22Rv1 (cell line): ENCODE measurements at regions not wholly inside any gene's neighbourhood (a gene's known extent, or its start where the extent isn't known, plus 50 kb on each side); places are given as distances from the start of the nearest gene placed in this dataset.
"Not testable (repeated sequence)": the region's sequence is repeated elsewhere in the genome, so short reads cannot be mapped to it uniquely, and the experiment has no call there.

Experiments
- H3K27ac ChIP-seq: fragments of 450-650 bp; 2 replicates; pipeline ENCODE4 v1.5.1; 2017
- ZFX ChIP-seq: fragments of 450-650 bp; IDR thresholded peaks from 2 replicates; pipeline ENCODE4 v1.6.1; 2017; ENCODE audit warnings: antibody characterized with exemption, borderline replicate concordance
- TF ChIP-seq, protein P1 (sequence below): fragments of 450-650 bp; IDR thresholded peaks from 2 replicates; pipeline ENCODE4 v1.5.1; 2017; ENCODE audit warnings: mild to moderate bottlenecking

- TF ChIP-seq, protein P1, sequence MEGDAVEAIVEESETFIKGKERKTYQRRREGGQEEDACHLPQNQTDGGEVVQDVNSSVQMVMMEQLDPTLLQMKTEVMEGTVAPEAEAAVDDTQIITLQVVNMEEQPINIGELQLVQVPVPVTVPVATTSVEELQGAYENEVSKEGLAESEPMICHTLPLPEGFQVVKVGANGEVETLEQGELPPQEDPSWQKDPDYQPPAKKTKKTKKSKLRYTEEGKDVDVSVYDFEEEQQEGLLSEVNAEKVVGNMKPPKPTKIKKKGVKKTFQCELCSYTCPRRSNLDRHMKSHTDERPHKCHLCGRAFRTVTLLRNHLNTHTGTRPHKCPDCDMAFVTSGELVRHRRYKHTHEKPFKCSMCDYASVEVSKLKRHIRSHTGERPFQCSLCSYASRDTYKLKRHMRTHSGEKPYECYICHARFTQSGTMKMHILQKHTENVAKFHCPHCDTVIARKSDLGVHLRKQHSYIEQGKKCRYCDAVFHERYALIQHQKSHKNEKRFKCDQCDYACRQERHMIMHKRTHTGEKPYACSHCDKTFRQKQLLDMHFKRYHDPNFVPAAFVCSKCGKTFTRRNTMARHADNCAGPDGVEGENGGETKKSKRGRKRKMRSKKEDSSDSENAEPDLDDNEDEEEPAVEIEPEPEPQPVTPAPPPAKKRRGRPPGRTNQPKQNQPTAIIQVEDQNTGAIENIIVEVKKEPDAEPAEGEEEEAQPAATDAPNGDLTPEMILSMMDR: no peak
- no peak for TF ChIP-seq ZFX
- H3K27ac ChIP-seq: no peak overlapping the region
Observed at GRCh38 chr13:83117046-83117445, 765.2 kb downstream of the SLITRK1 start.

- not testable (repeated sequence) for H3K27ac ChIP-seq
Observed at GRCh38 chr13:83101574-83102247, 780.6 kb downstream of the SLITRK1 start.

DNA sequence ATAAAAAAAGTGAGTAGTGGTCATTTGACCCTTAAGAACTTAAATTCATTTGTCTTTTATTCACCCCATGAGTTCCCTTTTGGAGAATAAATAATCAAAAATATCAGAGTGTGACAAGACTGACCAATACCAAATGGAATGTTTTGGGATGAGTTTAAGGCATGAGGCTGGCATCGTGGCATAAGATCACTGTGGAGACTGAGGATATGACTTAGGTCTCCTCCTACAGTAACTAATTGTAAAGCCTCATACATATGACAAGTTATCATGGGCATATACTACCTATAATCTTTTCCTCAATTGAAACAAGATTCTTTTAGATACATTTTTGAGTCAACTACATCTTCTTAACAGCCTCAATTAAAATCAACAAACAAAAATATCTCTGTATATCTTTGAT, 782.0 kb downstream of the SLITRK1 start:
- TF ChIP-seq ZFX: no peak
- TF ChIP-seq, protein P1: no peak
- no peak overlapping the region for H3K27ac ChIP-seq

GRCh38 chr13:83088858-83089257, 793.4 kb downstream of the SLITRK1 start:
- no peak overlapping the region for H3K27ac ChIP-seq
- TF ChIP-seq, protein P1: no peak
- no peak for TF ChIP-seq ZFX

- TF ChIP-seq ZFX: no peak
- TF ChIP-seq, protein P1: no peak
- no peak overlapping the region for H3K27ac ChIP-seq
Observed at GRCh38 chr13:83086948-83087347, 795.3 kb downstream of the SLITRK1 start.

DNA sequence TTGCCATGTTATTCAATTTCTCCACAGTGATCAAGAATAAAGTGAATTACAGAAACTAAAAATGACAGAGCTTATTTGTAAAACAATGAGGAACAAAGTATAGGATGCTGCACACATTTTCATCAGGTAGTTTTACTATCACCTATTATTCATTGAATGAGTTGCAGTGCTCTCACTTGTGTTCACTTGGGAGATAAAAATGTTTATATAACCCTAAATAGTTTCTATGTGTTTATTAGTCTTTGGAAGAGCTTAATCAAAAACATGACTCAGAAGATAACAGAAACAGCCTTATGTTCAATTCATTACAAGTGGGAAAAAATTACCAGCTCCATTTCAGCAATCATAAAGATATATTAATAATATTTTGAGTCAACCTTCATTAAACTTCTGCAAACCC, 796.2 kb downstream of the SLITRK1 start:
- H3K27ac ChIP-seq: no peak overlapping the region
- no peak for TF ChIP-seq ZFX
- TF ChIP-seq, protein P1: no peak

GRCh38 chr13:83085186-83085900, 796.9 kb downstream of the SLITRK1 start:
- TF ChIP-seq ZFX: no peak
- TF ChIP-seq, protein P1: no peak
- H3K27ac ChIP-seq: no peak overlapping the region
